ENCODE measurements at regions not wholly inside any gene's neighbourhood (a gene's known extent, or its start where the extent isn't known, plus 50 kb on each side); places are given as distances from the start of the nearest gene placed in this dataset.

GRCh38 chr15:31452595-31453557 is 126.2 kb downstream of the KLF13 start:
- no peak for TF ChIP-seq CTCF (IDR thresholded peaks at IDR 0.05)
- TF ChIP-seq POLR2A (IDR thresholded peaks at IDR 0.05), result no peak
